CD4-positive, alpha-beta T cell (primary cell): ENCODE measurements at regions not wholly inside any gene's neighbourhood (a gene's known extent, or its start where the extent isn't known, plus 50 kb on each side); places are given as distances from the start of the nearest gene placed in this dataset.

Source experiments
- ATAC-seq: fragments of 200-7000 bp; cut with Tn5 transposase; one replicate; pipeline ENCODE4 v1.10.0; 2022; ENCODE audit warnings: mild to moderate bottlenecking; ENCODE audit not compliant: poor library complexity
- CTCF ChIA-PET: fragments of 350-600 bp; sonication (Branson Sonifier 250); formaldehyde crosslinking; loops from one replicate; lab custom pipeline; 2021; ENCODE audit warnings: antibody characterized with exemption, inconsistent platforms; lab: Charles Lee
- POLR2A ChIA-PET: fragments of 350-600 bp; sonication (Branson Sonifier 250); formaldehyde crosslinking; loops from one replicate; lab custom pipeline; 2021; ENCODE audit warnings: antibody characterized with exemption, inconsistent platforms; lab: Charles Lee
- DNase-seq, 14 experiments: peaks; one replicate each; pipeline ENCODE4 v3.0.0-alpha.2; 2013 to 2020; ENCODE audit warnings: mixed read lengths in 2 of 14
- H3K27ac ChIP-seq, 2 donors: one replicate each; pipeline versions ENCODE4 v1.5.1 to v1.7.0; 2013; ENCODE audit warnings: low read length in 2 of 2, low read depth in 1 of 2, mild to moderate bottlenecking in 1 of 2
- H3K27me3 ChIP-seq, 2 experiments: 1 replicate in 1 of 2; 2 replicates in 1 of 2; pipeline versions ENCODE4 v1.6.1 to v1.7.0; 2013; ENCODE audit warnings: low read length in 2 of 2, control low read depth in 1 of 2, mild to moderate bottlenecking in 1 of 2, moderate library complexity in 1 of 2; ENCODE audit not compliant: insufficient read depth in 2 of 2, control insufficient read depth in 1 of 2
- H3K36me3 ChIP-seq: one replicate; pipeline ENCODE4 v1.6.1; 2013; ENCODE audit warnings: low read length, control low read depth; ENCODE audit not compliant: insufficient read depth
- H3K4me1 ChIP-seq: one replicate; pipeline ENCODE4 v1.6.1; 2013; ENCODE audit warnings: low read length, control low read depth; ENCODE audit not compliant: insufficient read depth
- H3K4me3 ChIP-seq: one replicate; pipeline ENCODE4 v1.5.1; 2013; ENCODE audit warnings: mild to moderate bottlenecking, low read length, moderate library complexity
- H3K9me3 ChIP-seq, 2 experiments: 1 replicate in 1 of 2; 2 replicates in 1 of 2; pipeline versions ENCODE4 v1.6.1 to v1.7.0; 2013; ENCODE audit warnings: low read length in 2 of 2, mild to moderate bottlenecking in 2 of 2, control low read depth in 1 of 2, moderate library complexity in 1 of 2; ENCODE audit not compliant: control insufficient read depth in 1 of 2, insufficient read depth in 1 of 2
- H3K27ac Mint-ChIP-seq: one replicate; pipeline ENCODE4 v1.8.0; 2020; ENCODE audit warnings: mixed read lengths
- H3K27me3 Mint-ChIP-seq: one replicate; pipeline ENCODE4 v1.8.0; 2021; ENCODE audit warnings: mixed read lengths
- H3K36me3 Mint-ChIP-seq: one replicate; pipeline ENCODE4 v1.8.0; 2021; ENCODE audit warnings: low read depth, mixed read lengths
- H3K4me1 Mint-ChIP-seq: one replicate; pipeline ENCODE4 v1.8.0; 2021; ENCODE audit warnings: low read depth, mixed read lengths
- H3K4me3 Mint-ChIP-seq: one replicate; pipeline ENCODE4 v1.8.0; 2020; ENCODE audit warnings: mild to moderate bottlenecking, mixed read lengths
- H3K9me3 Mint-ChIP-seq: one replicate; pipeline ENCODE4 v1.8.0; 2020; ENCODE audit warnings: mixed read lengths
- CTCF ChIP-seq: fragments of 200-600 bp; IDR thresholded peaks from one replicate; pipeline ENCODE4 v1.8.0; 2022; ENCODE audit warnings: antibody characterized with exemption, mild to moderate bottlenecking
- intact Hi-C, 2 experiments: fragments of 100-400 bp; cut with DNase I in 1 of 2; cut with micrococcal nuclease in 1 of 2; formaldehyde crosslinking; loops; one replicate each; pipeline versions ENCODE4 v1.15.1 to v1.9.0; 2023 to 2025; cut with DNase I, micrococcal nuclease

GRCh38 chr4:52260514-52261210 is 209.6 kb downstream of the SPATA18 start:
- DNase-seq (no peak), ATAC-seq (no peak)
- Mint-ChIP-seq H3K27me3 (no peaks in the 10 kb centered on the region), H3K36me3 (no peaks in the 10 kb centered on the region), H3K9me3 (no peaks in the 10 kb centered on the region), H3K4me3 (no peak overlapping the region), H3K4me1 (no peaks in the 10 kb centered on the region), H3K27ac (no peak overlapping the region)
- intact Hi-C loops = no loop called here
- TF ChIP-seq CTCF = no peak
- CTCF ChIA-PET = no interaction called here
- POLR2A ChIA-PET = no interaction called here
- no peak overlapping the region for H3K27ac ChIP-seq
- H3K9me3 ChIP-seq = no peaks in the 10 kb centered on the region
- H3K4me1 ChIP-seq = no peaks in the 10 kb centered on the region
- no peaks in the 10 kb centered on the region for H3K27me3 ChIP-seq
- no peak overlapping the region for H3K4me3 ChIP-seq
- H3K36me3 ChIP-seq = no peaks in the 10 kb centered on the region

- no peak for TF ChIP-seq CTCF
- Mint-ChIP-seq H3K4me1 (no peaks in the 10 kb centered on the region), H3K27ac (no peak overlapping the region), H3K27me3 (no peaks in the 10 kb centered on the region), H3K36me3 (no peaks in the 10 kb centered on the region), H3K4me3 (no peak overlapping the region), H3K9me3 (peaks cover 2% of the 10 kb centered on the region)
- peaks cover 0 to 4% of the 10 kb centered on the region in 2 experiments for H3K9me3 ChIP-seq
- ATAC-seq (no peak), DNase-seq (no peak)
- no peaks in the 10 kb centered on the region for H3K27me3 ChIP-seq
- no peaks in the 10 kb centered on the region for H3K4me1 ChIP-seq
- CTCF ChIA-PET = no interaction called here
- POLR2A ChIA-PET = no interaction called here
- intact Hi-C loops = no loop called here
- H3K27ac ChIP-seq = no peak overlapping the region
- no peak overlapping the region for H3K4me3 ChIP-seq
- no peaks in the 10 kb centered on the region for H3K36me3 ChIP-seq
Measured at GRCh38 chr4:52263607-52264006, 212.5 kb downstream of the SPATA18 start.

- TF ChIP-seq CTCF = no peak
- DNase-seq = no peak
- Histone ChIP-seq H3K36me3 (no peaks in the 10 kb centered on the region), H3K27me3 (no peaks in the 10 kb centered on the region), H3K27ac (no peak overlapping the region), H3K9me3 (peaks cover 0 to 4% of the 10 kb centered on the region in 2 experiments), H3K4me3 (no peak overlapping the region), H3K4me1 (no peaks in the 10 kb centered on the region)
- no peak for ATAC-seq
- Mint-ChIP-seq H3K27me3 (no peaks in the 10 kb centered on the region), H3K27ac (no peak overlapping the region), H3K4me3 (no peak overlapping the region), H3K9me3 (peaks cover 2% of the 10 kb centered on the region), H3K4me1 (no peaks in the 10 kb centered on the region), H3K36me3 (no peaks in the 10 kb centered on the region)
- POLR2A ChIA-PET = no interaction called here
- intact Hi-C loops = no loop called here
- CTCF ChIA-PET = no interaction called here
Measured at GRCh38 chr4:52265781-52266525, 214.8 kb downstream of the SPATA18 start.
